IMR-90 (cell line): ENCODE measurements at regions not wholly inside any gene's neighbourhood (a gene's known extent, or its start where the extent isn't known, plus 50 kb on each side); places are given as distances from the start of the nearest gene placed in this dataset.

Source experiments
- ATAC-seq: fragments of 200-7000 bp; cut with Tn5 transposase; 2 replicates; pipeline ENCODE4 v1.9.1; 2020; ENCODE audit warnings: low read depth, mild to moderate bottlenecking, moderate library complexity
- BruUV-seq: library from RNA; stranded (reverse); fragments of 400-500 nt; replicated peaks from 2 replicates; lab custom pipeline; 2021; lab: Mats Ljungman, UMichigan
- CTCF ChIA-PET: fragments of 300-600 bp; formaldehyde crosslinking; extraction: SDS; loops from one replicate; lab custom pipeline; 2021; ENCODE audit warnings: antibody characterized with exemption; lab: Yijun Ruan, JAX
- POLR2A ChIA-PET: fragments of 300-600 bp; sonication (Branson Sonifier 250); formaldehyde crosslinking; loops from one replicate; lab custom pipeline; 2022; ENCODE audit warnings: antibody characterized with exemption; ENCODE audit not compliant: unreplicated experiment; lab: Charles Lee
- DNase-seq: peaks from one replicate; pipeline ENCODE4 v3.0.0; 2013
- H2AFZ ChIP-seq: replicated peaks from 2 replicates; pipeline ENCODE3; 2013; ENCODE audit warnings: low read length, mild to moderate bottlenecking; ENCODE audit not compliant: poor library complexity
- H2AK5ac ChIP-seq: 2 replicates; pipeline ENCODE4 v1.6.1; 2013; ENCODE audit warnings: low read depth, low read length, inconsistent platforms
- H2AK9ac ChIP-seq: replicated peaks from 2 replicates; pipeline ENCODE3; 2013; ENCODE audit warnings: mild to moderate bottlenecking, low read depth, low read length, moderate library complexity; ENCODE audit not compliant: poor library complexity
- H2BK120ac ChIP-seq: 2 replicates; pipeline ENCODE4 v1.6.1; 2013; ENCODE audit warnings: low read depth, low read length, inconsistent platforms
- H2BK15ac ChIP-seq: 3 replicates; pipeline ENCODE4 v1.6.1; 2013; ENCODE audit warnings: low read depth, low read length, inconsistent platforms
- H2BK20ac ChIP-seq: 2 replicates; pipeline ENCODE4 v1.6.1; 2013; ENCODE audit warnings: low read depth, mild to moderate bottlenecking, inconsistent platforms, low read length, moderate library complexity
- H2BK5ac ChIP-seq: 2 replicates; pipeline ENCODE4 v1.6.1; 2013; ENCODE audit warnings: mild to moderate bottlenecking, low read depth, low read length, inconsistent platforms; ENCODE audit not compliant: poor library complexity, severe bottlenecking
- H3K14ac ChIP-seq: replicated peaks from 2 replicates; pipeline ENCODE4 v1.6.1; 2013; ENCODE audit warnings: low read depth, low read length, inconsistent platforms
- H3K18ac ChIP-seq: 2 replicates; pipeline ENCODE4 v1.6.1; 2013; ENCODE audit warnings: low read depth, low read length, control low read depth
- H3K23ac ChIP-seq: 2 replicates; pipeline ENCODE4 v1.6.1; 2013; ENCODE audit warnings: low read depth, low read length, inconsistent platforms
- H3K27ac ChIP-seq: 2 replicates; pipeline ENCODE4 v1.5.1; 2013; ENCODE audit warnings: mild to moderate bottlenecking, control low read depth, low read length; ENCODE audit not compliant: insufficient read depth
- H3K27me3 ChIP-seq: 2 replicates; pipeline ENCODE4 v1.6.1; 2013; ENCODE audit warnings: low read length; ENCODE audit not compliant: control insufficient read depth, insufficient read depth
- H3K36me3 ChIP-seq: 2 replicates; pipeline ENCODE4 v1.6.1; 2013; ENCODE audit warnings: low read length, mixed read lengths; ENCODE audit not compliant: control insufficient read depth, insufficient read depth
- H3K4ac ChIP-seq: 2 replicates; pipeline ENCODE4 v1.6.1; 2013; ENCODE audit warnings: low read depth, low read length, inconsistent platforms
- H3K4me1 ChIP-seq: 2 replicates; pipeline ENCODE4 v1.6.1; 2013; ENCODE audit warnings: low read length, mixed read lengths; ENCODE audit not compliant: control insufficient read depth, insufficient read depth
- H3K4me2 ChIP-seq: 2 replicates; pipeline ENCODE4 v1.6.1; 2013; ENCODE audit warnings: low read depth, mild to moderate bottlenecking, control low read depth, low read length, moderate library complexity
- H3K4me3 ChIP-seq: 2 replicates; pipeline ENCODE4 v1.5.1; 2013; ENCODE audit warnings: low read depth, mild to moderate bottlenecking, control low read depth, low read length, moderate library complexity; ENCODE audit not compliant: insufficient read depth
- H3K56ac ChIP-seq: 2 replicates; pipeline ENCODE4 v1.6.1; 2013; ENCODE audit warnings: low read length, inconsistent platforms; ENCODE audit not compliant: insufficient read depth; ENCODE audit errors: extremely low read depth
- H3K79me1 ChIP-seq, 2 experiments: 2 replicates each; pipeline ENCODE4 v1.6.1; 2013; ENCODE audit warnings: low read length in 2 of 2, inconsistent platforms in 1 of 2, low read depth in 1 of 2
- H3K9ac ChIP-seq: 2 replicates; pipeline ENCODE4 v1.6.1; 2013; ENCODE audit warnings: low read depth, low read length, control low read depth
- H3K9me1 ChIP-seq: 2 replicates; pipeline ENCODE4 v1.6.1; 2013; ENCODE audit warnings: low read length, inconsistent platforms; ENCODE audit not compliant: insufficient read depth
- H3K9me3 ChIP-seq: 2 replicates; pipeline ENCODE4 v1.6.1; 2013; ENCODE audit warnings: low read length; ENCODE audit not compliant: control insufficient read depth, insufficient read depth
- H4K20me1 ChIP-seq: 2 replicates; pipeline ENCODE4 v1.6.1; 2013; ENCODE audit warnings: low read length, inconsistent platforms; ENCODE audit not compliant: insufficient read depth
- H4K5ac ChIP-seq: 2 replicates; pipeline ENCODE4 v1.6.1; 2013; ENCODE audit warnings: mild to moderate bottlenecking, low read depth, low read length, control low read depth
- H4K8ac ChIP-seq, 2 experiments: 2 replicates each; pipeline ENCODE4 v1.6.1; 2013; ENCODE audit warnings: low read depth in 2 of 2, low read length in 2 of 2, control low read depth in 1 of 2, inconsistent platforms in 1 of 2
- H4K91ac ChIP-seq: 2 replicates; pipeline ENCODE4 v1.6.1; 2013; ENCODE audit warnings: low read depth, low read length, inconsistent platforms; ENCODE audit not compliant: insufficient read depth
- BHLHE40 ChIP-seq: fragments of 150-350 bp; IDR thresholded peaks from 2 replicates; pipeline ENCODE4 v1.6.1; 2016; ENCODE audit warnings: mild to moderate bottlenecking, low read depth, low read length
- CEBPB ChIP-seq: IDR thresholded peaks from 2 replicates; pipeline ENCODE4 v1.6.1; 2012; ENCODE audit warnings: low read depth, low read length, improper control_type of control experiment
- CHD1 ChIP-seq: IDR thresholded peaks from 2 replicates; pipeline ENCODE4 v1.6.1; 2012; ENCODE audit warnings: low read depth, low read length, improper control_type of control experiment
- FOS ChIP-seq: fragments of 150-350 bp; IDR thresholded peaks from 2 replicates; pipeline ENCODE4 v1.6.1; 2016; ENCODE audit warnings: low read depth, low read length
- MAFK ChIP-seq: IDR thresholded peaks from 2 replicates; pipeline ENCODE4 v1.6.1; 2012; ENCODE audit warnings: low read depth, low read length, improper control_type of control experiment
- MAZ ChIP-seq: IDR thresholded peaks from 2 replicates; pipeline ENCODE4 v1.6.1; 2012; ENCODE audit warnings: low read depth, mild to moderate bottlenecking, low read length, improper control_type of control experiment, moderate library complexity, borderline replicate concordance
- MXI1 ChIP-seq: IDR thresholded peaks from 2 replicates; pipeline ENCODE4 v1.6.1; 2012; ENCODE audit warnings: low read depth, mild to moderate bottlenecking, low read length, moderate library complexity, borderline replicate concordance
- NFE2L2 ChIP-seq: fragments of 150-350 bp; IDR thresholded peaks from 2 replicates; pipeline ENCODE4 v1.6.1; 2016; ENCODE audit warnings: low read depth, mild to moderate bottlenecking, low read length
- POLR2A ChIP-seq: IDR thresholded peaks from 2 replicates; pipeline ENCODE4 v1.6.1; 2012; ENCODE audit warnings: mild to moderate bottlenecking, low read depth, low read length
- RAD21 ChIP-seq: IDR thresholded peaks from 2 replicates; pipeline ENCODE4 v1.6.1; 2012; ENCODE audit warnings: low read length, improper control_type of control experiment
- RCOR1 ChIP-seq: IDR thresholded peaks from 2 replicates; pipeline ENCODE4 v1.6.1; 2012; ENCODE audit warnings: mild to moderate bottlenecking, low read length, improper control_type of control experiment; ENCODE audit not compliant: insufficient replicate concordance
- SMC3 ChIP-seq: fragments of 150-350 bp; IDR thresholded peaks from 2 replicates; pipeline ENCODE4 v1.6.1; 2016; ENCODE audit warnings: low read depth, mild to moderate bottlenecking, antibody characterized with exemption, low read length, moderate library complexity
- WGBS, 2 experiments: methylation state at CpG; one replicate each; pipeline versions ENCODE4 v1.1.5 to v1.1.7; 2013; ENCODE audit warnings: missing lambda C conversion rate in 2 of 2; ENCODE audit not compliant: insufficient read length in 1 of 2; ENCODE audit errors: extremely low coverage in 2 of 2; 5-methylcytosine and 5-hydroxymethylcytosine counted together
- dilution Hi-C: fragments of 300-500 bp; cut with HindIII; formaldehyde crosslinking; loops from one replicate; pipeline ENCODE4 v1.14.3; 2018; ENCODE audit warnings: low sequenced_read_pairs; ENCODE audit not compliant: unreplicated experiment
- in situ Hi-C: fragments of 300-500 bp; cut with MboI; formaldehyde crosslinking; loops from 3 replicates; pipeline ENCODE4 v1.14.3; 2019; ENCODE audit warnings: low sequenced_read_pairs, inconsistent platforms, mixed read lengths
- intact Hi-C: fragments of 100-400 bp; cut with micrococcal nuclease; formaldehyde crosslinking; loops from 2 replicates; pipeline ENCODE4 v1.10.0; 2022
- TF ChIP-seq, protein P1 (sequence below): fragments of 150-350 bp; IDR thresholded peaks from 2 replicates; pipeline ENCODE4 v1.6.1; 2016; ENCODE audit warnings: low read depth, mild to moderate bottlenecking, low read length, moderate library complexity, borderline replicate concordance
- TF ChIP-seq, protein P2 (sequence below): fragments of 150-350 bp; IDR thresholded peaks from 2 replicates; pipeline ENCODE4 v1.6.1; 2017; ENCODE audit warnings: mild to moderate bottlenecking, antibody characterized with exemption, low read length, low read depth
- TF ChIP-seq, protein P3 (sequence below): conservative IDR thresholded peaks from 2 replicates; pipeline ENCODE4 v1.5.1; 2012; ENCODE audit warnings: mild to moderate bottlenecking, low read depth, low read length, improper control_type of control experiment

DNA sequence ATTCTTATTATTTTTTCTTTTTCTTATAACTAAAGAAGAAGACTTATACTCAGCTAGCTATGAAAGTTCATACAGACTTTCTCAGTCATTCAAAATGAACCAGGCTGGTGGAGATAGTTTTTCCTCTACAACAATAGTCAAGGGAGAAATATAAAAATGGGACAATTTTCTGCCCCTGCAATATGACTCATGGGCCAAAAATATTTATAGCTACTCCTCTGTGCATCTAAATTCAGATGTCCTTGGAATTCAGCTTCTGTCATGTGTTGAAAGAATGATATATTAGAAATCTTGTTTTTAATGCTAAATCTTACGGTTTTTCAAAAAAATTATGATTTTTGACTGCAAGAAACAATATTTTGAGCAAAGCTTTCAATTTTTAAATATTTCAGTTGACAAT, 237.2 kb upstream of the SYT10 start:
- in situ Hi-C loops, result no loop called here
- dilution Hi-C loops, result no loop called here

More for the DNA sequence above, 237.2 kb upstream of the SYT10 start:
- H3K27ac ChIP-seq, result no peak overlapping the region
- DNase-seq (no peak), ATAC-seq (no peak)
- no peak overlapping the region for H2AFZ ChIP-seq
- no peak overlapping the region for H3K14ac ChIP-seq
- no peak overlapping the region for H4K8ac ChIP-seq
- H3K27me3 ChIP-seq, result no peaks in the 10 kb centered on the region
- H3K9me3 ChIP-seq, result 0 out of 2 replicates have a peak, but pooled peaks cover 2% of the 10 kb centered on the region
- H3K36me3 ChIP-seq, result no peaks in the 10 kb centered on the region
- no peak overlapping the region for H2BK15ac ChIP-seq
- no peak overlapping the region for H3K56ac ChIP-seq
- TF ChIP-seq MXI1 (no peak), FOS (no peak), BHLHE40 (no peak), MAZ (no peak), CEBPB (no peak), MAFK (no peak), POLR2A (no peak), CHD1 (no peak), RAD21 (no peak), NFE2L2 (no peak), SMC3 (no peak), RCOR1 (no peak)
- TF ChIP-seq, protein P1, sequence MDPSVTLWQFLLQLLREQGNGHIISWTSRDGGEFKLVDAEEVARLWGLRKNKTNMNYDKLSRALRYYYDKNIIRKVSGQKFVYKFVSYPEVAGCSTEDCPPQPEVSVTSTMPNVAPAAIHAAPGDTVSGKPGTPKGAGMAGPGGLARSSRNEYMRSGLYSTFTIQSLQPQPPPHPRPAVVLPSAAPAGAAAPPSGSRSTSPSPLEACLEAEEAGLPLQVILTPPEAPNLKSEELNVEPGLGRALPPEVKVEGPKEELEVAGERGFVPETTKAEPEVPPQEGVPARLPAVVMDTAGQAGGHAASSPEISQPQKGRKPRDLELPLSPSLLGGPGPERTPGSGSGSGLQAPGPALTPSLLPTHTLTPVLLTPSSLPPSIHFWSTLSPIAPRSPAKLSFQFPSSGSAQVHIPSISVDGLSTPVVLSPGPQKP, result no peak
- TF ChIP-seq, protein P2, sequence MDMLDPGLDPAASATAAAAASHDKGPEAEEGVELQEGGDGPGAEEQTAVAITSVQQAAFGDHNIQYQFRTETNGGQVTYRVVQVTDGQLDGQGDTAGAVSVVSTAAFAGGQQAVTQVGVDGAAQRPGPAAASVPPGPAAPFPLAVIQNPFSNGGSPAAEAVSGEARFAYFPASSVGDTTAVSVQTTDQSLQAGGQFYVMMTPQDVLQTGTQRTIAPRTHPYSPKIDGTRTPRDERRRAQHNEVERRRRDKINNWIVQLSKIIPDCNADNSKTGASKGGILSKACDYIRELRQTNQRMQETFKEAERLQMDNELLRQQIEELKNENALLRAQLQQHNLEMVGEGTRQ, result no peak
- TF ChIP-seq, protein P3, sequence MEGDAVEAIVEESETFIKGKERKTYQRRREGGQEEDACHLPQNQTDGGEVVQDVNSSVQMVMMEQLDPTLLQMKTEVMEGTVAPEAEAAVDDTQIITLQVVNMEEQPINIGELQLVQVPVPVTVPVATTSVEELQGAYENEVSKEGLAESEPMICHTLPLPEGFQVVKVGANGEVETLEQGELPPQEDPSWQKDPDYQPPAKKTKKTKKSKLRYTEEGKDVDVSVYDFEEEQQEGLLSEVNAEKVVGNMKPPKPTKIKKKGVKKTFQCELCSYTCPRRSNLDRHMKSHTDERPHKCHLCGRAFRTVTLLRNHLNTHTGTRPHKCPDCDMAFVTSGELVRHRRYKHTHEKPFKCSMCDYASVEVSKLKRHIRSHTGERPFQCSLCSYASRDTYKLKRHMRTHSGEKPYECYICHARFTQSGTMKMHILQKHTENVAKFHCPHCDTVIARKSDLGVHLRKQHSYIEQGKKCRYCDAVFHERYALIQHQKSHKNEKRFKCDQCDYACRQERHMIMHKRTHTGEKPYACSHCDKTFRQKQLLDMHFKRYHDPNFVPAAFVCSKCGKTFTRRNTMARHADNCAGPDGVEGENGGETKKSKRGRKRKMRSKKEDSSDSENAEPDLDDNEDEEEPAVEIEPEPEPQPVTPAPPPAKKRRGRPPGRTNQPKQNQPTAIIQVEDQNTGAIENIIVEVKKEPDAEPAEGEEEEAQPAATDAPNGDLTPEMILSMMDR, result no peak
- no peak overlapping the region for H3K4ac ChIP-seq
- H3K23ac ChIP-seq, result no peak overlapping the region
- no peaks in the 10 kb centered on the region for H3K4me1 ChIP-seq
- H3K4me3 ChIP-seq, result no peak overlapping the region
- WGBS, 2 experiments, result no CpG with 5 or more reads among the region's 1 CpG
- POLR2A ChIA-PET, result no interaction called here
- no peaks in the 10 kb centered on the region for H3K9me1 ChIP-seq
- H2AK5ac ChIP-seq, result no peak overlapping the region
- H4K5ac ChIP-seq, result no peak overlapping the region
- H2BK120ac ChIP-seq, result no peak overlapping the region
- H3K9ac ChIP-seq, result no peak overlapping the region
- H4K91ac ChIP-seq, result no peak overlapping the region
- no peak overlapping the region for H2BK20ac ChIP-seq
- no peak overlapping the region for H2AK9ac ChIP-seq
- H2BK5ac ChIP-seq, result no peak overlapping the region
- H4K20me1 ChIP-seq, result no peaks in the 10 kb centered on the region
- intact Hi-C loops, result no loop called here
- no peak overlapping the region for H3K18ac ChIP-seq
- no peak overlapping the region for H3K4me2 ChIP-seq
- no peaks in the 10 kb centered on the region for H3K79me1 ChIP-seq
- no TSS peak for BruUV-seq
- CTCF ChIA-PET, result no interaction called here
